ENCODE measurements at regions not wholly inside any gene's neighbourhood (a gene's known extent, or its start where the extent isn't known, plus 50 kb on each side); places are given as distances from the start of the nearest gene placed in this dataset.
A peak's percentile ranks its signal among the peaks of the same experiment; 100 is the strongest.

- Histone ChIP-seq H3K27ac (ENCODE audit: extremely low read depth, low read depth, low read length) (no peak overlapping the region), H3K9ac (ENCODE audit: insufficient read depth in 1 of 2, low read depth in 2 of 2, low read length in 2 of 2) (no peak overlapping the region), H3K4me1 (replicated peaks in 1 of 2; ENCODE audit: control insufficient read depth in 2 of 2, insufficient read depth in 2 of 2, low read length in 2 of 2) (no peaks in the 10 kb centered on the region), H2AFZ (ENCODE audit: low read depth, low read length) (no peak overlapping the region), H3K4me2 (ENCODE audit: insufficient read depth, low read length) (no peak overlapping the region), H3K79me2 (ENCODE audit: control insufficient read depth, insufficient read depth, low read length) (no peaks in the 10 kb centered on the region), H3K9me1 (ENCODE audit: control insufficient read depth, insufficient read depth, low read length) (no peaks in the 10 kb centered on the region), H4K20me1 (replicated peaks; ENCODE audit: control insufficient read depth, insufficient read depth, low read length) (no peaks in the 10 kb centered on the region), H3K27me3 (ENCODE audit: control insufficient read depth in 2 of 2, insufficient read depth in 2 of 2, low read length in 2 of 2) (no peaks in the 10 kb centered on the region), H3K4me3 (no peak overlapping the region), H3K36me3 (ENCODE audit: control insufficient read depth, insufficient read depth, low read length) (no peaks in the 10 kb centered on the region), H3K9me3 (replicated peaks; ENCODE audit: control insufficient read depth, insufficient read depth, low read depth, low read length) (no peaks in the 10 kb centered on the region)
- ChIA-PET POLR2A (interaction anchor here (0.7 kb wide), 1 partner anchor 118 kb away, joined by 3 read pairs; no protein-coding TSS in a partner anchor), CTCF (ENCODE audit: low intra/inter-chr PET ratio) (no interaction called here)
- no peak for DNase-seq (ENCODE audit: extremely low read depth in 1 of 4, low spot score in 3 of 4)
- in situ Hi-C loops (cut with MboI) = no loop called here
- WGBS (ENCODE audit: insufficient coverage, low coverage, missing lambda C conversion rate) = 0% methylated on average over 2 of the region's 2 CpGs
- no TSS peak for BruUV-seq (replicated peaks)
- intact Hi-C loops (cut with micrococcal nuclease) = no loop called here
- TF ChIP-seq THRA (IDR thresholded peaks at IDR 0.05) (no peak), ZNF512 (tag; IDR thresholded peaks at IDR 0.05) (peak; percentile 52; the same call in 1 of the 2 replicates)
- no peak for FAIRE-seq
- no peak for ATAC-seq
These were observed 173.8 kb downstream of the TBX5 start for GRCh38 chr12:114232187-114232586.

GRCh38 chr12:114229150-114229549 is 176.8 kb downstream of the TBX5 start:
- no peak for TF ChIP-seq CEBPB (tag; IDR thresholded peaks at IDR 0.05)
- TF ChIP-seq ZFP36 (IDR thresholded peaks at IDR 0.05; ENCODE audit: low read depth, low read length, partially characterized antibody) = peak; percentile 76
- no peak for TF ChIP-seq SP2 (IDR thresholded peaks at IDR 0.05; ENCODE audit: extremely low read depth, low read depth, low read length, poor library complexity, severe bottlenecking)
- TF ChIP-seq BCOR (IDR thresholded peaks at IDR 0.05) = peak; percentile 54; the same call in 1 of the 2 replicates
- TF ChIP-seq PML (IDR thresholded peaks at IDR 0.05; ENCODE audit: low read length) = no peak
- no peak for TF ChIP-seq ZBTB43 (CRISPR knock-in tag; IDR thresholded peaks at IDR 0.05)
- peak; percentile 98 for TF ChIP-seq RBM25 (IDR thresholded peaks at IDR 0.05; ENCODE audit: low read depth, low read length, severe bottlenecking)
- no peak for TF ChIP-seq CREB1 (IDR thresholded peaks at IDR 0.05)
- TF ChIP-seq CREB1 (CRISPR knock-in tag; IDR thresholded peaks at IDR 0.05) = no peak
- Histone ChIP-seq H3K9me1 (ENCODE audit: control insufficient read depth, insufficient read depth, low read length) (no peaks in the 10 kb centered on the region), H2AFZ (ENCODE audit: low read depth, low read length) (no peak overlapping the region), H3K27me3 (ENCODE audit: control insufficient read depth in 2 of 2, insufficient read depth in 2 of 2, low read length in 2 of 2) (no peaks in the 10 kb centered on the region), H3K36me3 (ENCODE audit: control insufficient read depth, insufficient read depth, low read length) (no peaks in the 10 kb centered on the region), H4K20me1 (replicated peaks; ENCODE audit: control insufficient read depth, insufficient read depth, low read length) (no peaks in the 10 kb centered on the region), H3K9me3 (replicated peaks; ENCODE audit: control insufficient read depth, insufficient read depth, low read depth, low read length) (no peaks in the 10 kb centered on the region), H3K4me1 (replicated peaks in 1 of 2; ENCODE audit: control insufficient read depth in 2 of 2, insufficient read depth in 2 of 2, low read length in 2 of 2) (no peaks in the 10 kb centered on the region), H3K9ac (ENCODE audit: insufficient read depth in 1 of 2, low read depth in 2 of 2, low read length in 2 of 2) (no peak overlapping the region), H3K4me2 (ENCODE audit: insufficient read depth, low read length) (no peak overlapping the region), H3K27ac (ENCODE audit: extremely low read depth, low read depth, low read length) (no peak overlapping the region), H3K4me3 (no peak overlapping the region), H3K79me2 (ENCODE audit: control insufficient read depth, insufficient read depth, low read length) (no peaks in the 10 kb centered on the region)
- ATAC-seq (no peak), DNase-seq (ENCODE audit: extremely low read depth in 1 of 4, low spot score in 3 of 4) (no peak), FAIRE-seq (no peak)
- POLR2A ChIA-PET = interaction anchor here (1.2 kb wide), 1 partner anchor 13 kb away, joined by 4 read pairs; no protein-coding TSS in a partner anchor
- intact Hi-C loops (cut with micrococcal nuclease) = no loop called here
- BruUV-seq (replicated peaks) = no TSS peak
- 0% methylated on average over 1 of the region's 1 CpG for WGBS (ENCODE audit: insufficient coverage, low coverage, missing lambda C conversion rate)
- in situ Hi-C loops (cut with MboI) = no loop called here
- CTCF ChIA-PET (ENCODE audit: low intra/inter-chr PET ratio) = no interaction called here
